CD14-positive monocyte (primary cell): ENCODE measurements at regions not wholly inside any gene's neighbourhood (a gene's known extent, or its start where the extent isn't known, plus 50 kb on each side); places are given as distances from the start of the nearest gene placed in this dataset.

Source experiments
- DNase-seq, 3 donors: peaks; one replicate each; pipeline ENCODE4 v3.0.0-alpha.2; 2011 to 2022
- H2AFZ ChIP-seq: 2 replicates; pipeline ENCODE4 v1.6.0; 2012; ENCODE audit warnings: mild to moderate bottlenecking, low read depth, low read length, inconsistent platforms; ENCODE audit not compliant: insufficient read depth, poor library complexity, severe bottlenecking
- H3K27ac ChIP-seq, 2 donors: 1 replicate in 1 of 2; 2 replicates in 1 of 2; pipeline ENCODE4 v1.5.1; 2012 to 2013; ENCODE audit warnings: low read length in 2 of 2, control low read depth in 1 of 2, inconsistent platforms in 1 of 2, low read depth in 1 of 2, mild to moderate bottlenecking in 1 of 2
- H3K27me3 ChIP-seq, 2 donors: one replicate each; pipeline versions ENCODE4 v1.6.0 to v1.6.1; 2011 to 2013; ENCODE audit warnings: low read length in 2 of 2; ENCODE audit not compliant: control insufficient read depth in 2 of 2, insufficient read depth in 2 of 2
- H3K36me3 ChIP-seq, 2 donors: replicated peaks in 1 of 2; 1 replicate in 1 of 2; 2 replicates in 1 of 2; pipeline versions ENCODE4 v1.5.1 to v1.6.1; 2012 to 2013; ENCODE audit warnings: low read length in 2 of 2, control low read depth in 1 of 2, inconsistent platforms in 1 of 2, mild to moderate bottlenecking in 1 of 2; ENCODE audit not compliant: insufficient read depth in 2 of 2, control insufficient read depth in 1 of 2
- H3K4me1 ChIP-seq, 2 donors: 1 replicate in 1 of 2; 2 replicates in 1 of 2; pipeline versions ENCODE4 v1.5.1 to v1.6.1; 2012 to 2013; ENCODE audit warnings: low read length in 2 of 2, control low read depth in 1 of 2, inconsistent platforms in 1 of 2, mild to moderate bottlenecking in 1 of 2, moderate library complexity in 1 of 2; ENCODE audit not compliant: insufficient read depth in 2 of 2, control insufficient read depth in 1 of 2
- H3K4me2 ChIP-seq: replicated peaks from 2 replicates; pipeline ENCODE3; 2012; ENCODE audit warnings: low read length, moderate library complexity, mild to moderate bottlenecking; ENCODE audit not compliant: poor library complexity, severe bottlenecking; ENCODE audit errors: extremely low read depth
- H3K4me3 ChIP-seq, 3 experiments: fragments of 200-600 bp in 1 of 3; sonication (generic) in 1 of 3; replicated peaks in 1 of 3; 1 replicate in 2 of 3; 2 replicates in 1 of 3; pipeline ENCODE4 v1.5.1; 2011 to 2013; ENCODE audit warnings: low read length in 3 of 3, mild to moderate bottlenecking in 3 of 3, control low read depth in 2 of 3, low read depth in 2 of 3, inconsistent platforms in 1 of 3, moderate library complexity in 1 of 3
- H3K79me2 ChIP-seq: 2 replicates; pipeline ENCODE4 v1.6.0; 2012; ENCODE audit warnings: mild to moderate bottlenecking, control low read depth, inconsistent platforms, low read length, moderate library complexity; ENCODE audit not compliant: insufficient read depth
- H3K9ac ChIP-seq: 2 replicates; pipeline ENCODE4 v1.6.0; 2017; ENCODE audit warnings: low read length, mild to moderate bottlenecking; ENCODE audit not compliant: insufficient read depth, poor library complexity, severe bottlenecking
- H3K9me3 ChIP-seq, 2 donors: replicated peaks in 1 of 2; 1 replicate in 1 of 2; 2 replicates in 1 of 2; pipeline versions ENCODE4 v1.5.1 to v1.6.1; 2012 to 2013; ENCODE audit warnings: low read length in 2 of 2, control low read depth in 1 of 2; ENCODE audit not compliant: control insufficient read depth in 1 of 2, insufficient read depth in 1 of 2
- H4K20me1 ChIP-seq: 2 replicates; pipeline ENCODE4 v1.6.0; 2012; ENCODE audit warnings: mild to moderate bottlenecking, low read length, control low read depth, moderate library complexity; ENCODE audit not compliant: insufficient read depth
- H3K27ac Mint-ChIP-seq, 7 donors: one replicate each; pipeline ENCODE4 v1.8.0; 2020; ENCODE audit warnings: mild to moderate bottlenecking in 7 of 7, mixed read lengths in 7 of 7, moderate library complexity in 6 of 7, inconsistent platforms in 2 of 7
- H3K27me3 Mint-ChIP-seq, 3 donors: one replicate each; pipeline ENCODE4 v1.8.0; 2021 to 2022; ENCODE audit warnings: low read depth in 3 of 3, mild to moderate bottlenecking in 3 of 3, mixed read lengths in 3 of 3, moderate library complexity in 3 of 3, inconsistent platforms in 1 of 3
- H3K36me3 Mint-ChIP-seq, 2 donors: one replicate each; pipeline ENCODE4 v1.8.0; 2020; ENCODE audit warnings: mixed read lengths in 2 of 2, inconsistent platforms in 1 of 2, mild to moderate bottlenecking in 1 of 2
- H3K4me1 Mint-ChIP-seq: one replicate; pipeline ENCODE4 v1.8.0; 2020; ENCODE audit warnings: mild to moderate bottlenecking, mixed read lengths
- H3K4me3 Mint-ChIP-seq, 2 donors: one replicate each; pipeline ENCODE4 v1.8.0; 2020; ENCODE audit warnings: mild to moderate bottlenecking in 2 of 2, mixed read lengths in 2 of 2, moderate library complexity in 1 of 2
- H3K9me3 Mint-ChIP-seq, 7 donors: one replicate each; pipeline ENCODE4 v1.8.0; 2020 to 2022; ENCODE audit warnings: mixed read lengths in 7 of 7, mild to moderate bottlenecking in 6 of 7, moderate library complexity in 6 of 7, inconsistent platforms in 2 of 7
- WGBS: methylation state at CpG from one replicate; pipeline ENCODE4 v1.1.5; 2013; ENCODE audit warnings: missing lambda C conversion rate; ENCODE audit not compliant: insufficient coverage; 5-methylcytosine and 5-hydroxymethylcytosine counted together
- intact Hi-C, 2 donors: fragments of 100-400 bp; cut with micrococcal nuclease; formaldehyde crosslinking; loops; one replicate each; pipeline versions ENCODE4 v1.15.0 to v1.15.1; 2023
- TF ChIP-seq, protein P1 (sequence below): fragments of 200-600 bp; IDR thresholded peaks from one replicate; pipeline ENCODE4 v1.8.0; 2022; ENCODE audit warnings: antibody characterized with exemption, mild to moderate bottlenecking

GRCh38 chr10:71135236-71135635, 77.1 kb upstream of the UNC5B start:
- Mint-ChIP-seq H3K27me3 (peaks cover 2 to 8% (median 3%) of the 10 kb centered on the region in 3 donors), H3K4me3 (no peak overlapping the region), H3K9me3 (peaks cover 0 to 2% (median 0%) of the 10 kb centered on the region in 7 donors), H3K36me3 (no peaks in the 10 kb centered on the region), H3K27ac (no peak overlapping the region), H3K4me1 (no peaks in the 10 kb centered on the region)
- Histone ChIP-seq H3K4me1 (no peaks in the 10 kb centered on the region), H4K20me1 (no peaks in the 10 kb centered on the region), H2AFZ (no peak overlapping the region), H3K27me3 (no peaks in the 10 kb centered on the region), H3K4me2 (no peak overlapping the region), H3K4me3 (no peak overlapping the region), H3K27ac (no peak overlapping the region), H3K79me2 (no peaks in the 10 kb centered on the region), H3K9ac (no peak overlapping the region), H3K36me3 (no peaks in the 10 kb centered on the region), H3K9me3 (no peaks in the 10 kb centered on the region)
- TF ChIP-seq, protein P1, sequence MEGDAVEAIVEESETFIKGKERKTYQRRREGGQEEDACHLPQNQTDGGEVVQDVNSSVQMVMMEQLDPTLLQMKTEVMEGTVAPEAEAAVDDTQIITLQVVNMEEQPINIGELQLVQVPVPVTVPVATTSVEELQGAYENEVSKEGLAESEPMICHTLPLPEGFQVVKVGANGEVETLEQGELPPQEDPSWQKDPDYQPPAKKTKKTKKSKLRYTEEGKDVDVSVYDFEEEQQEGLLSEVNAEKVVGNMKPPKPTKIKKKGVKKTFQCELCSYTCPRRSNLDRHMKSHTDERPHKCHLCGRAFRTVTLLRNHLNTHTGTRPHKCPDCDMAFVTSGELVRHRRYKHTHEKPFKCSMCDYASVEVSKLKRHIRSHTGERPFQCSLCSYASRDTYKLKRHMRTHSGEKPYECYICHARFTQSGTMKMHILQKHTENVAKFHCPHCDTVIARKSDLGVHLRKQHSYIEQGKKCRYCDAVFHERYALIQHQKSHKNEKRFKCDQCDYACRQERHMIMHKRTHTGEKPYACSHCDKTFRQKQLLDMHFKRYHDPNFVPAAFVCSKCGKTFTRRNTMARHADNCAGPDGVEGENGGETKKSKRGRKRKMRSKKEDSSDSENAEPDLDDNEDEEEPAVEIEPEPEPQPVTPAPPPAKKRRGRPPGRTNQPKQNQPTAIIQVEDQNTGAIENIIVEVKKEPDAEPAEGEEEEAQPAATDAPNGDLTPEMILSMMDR: no peak
- 100% methylated on average over 3 of the region's 3 CpGs for WGBS
- intact Hi-C loops: no loop called here
- DNase-seq: no peak

- H3K36me3 ChIP-seq: no peaks in the 10 kb centered on the region
- no peak overlapping the region for H3K27ac ChIP-seq
- no peak overlapping the region for H3K4me3 ChIP-seq
- DNase-seq: no peak
- Mint-ChIP-seq H3K27ac (no peak overlapping the region), H3K9me3 (peaks cover 0 to 2% (median 0%) of the 10 kb centered on the region in 7 donors), H3K4me1 (no peaks in the 10 kb centered on the region), H3K36me3 (no peaks in the 10 kb centered on the region), H3K4me3 (no peak overlapping the region), H3K27me3 (peaks cover 2 to 8% (median 7%) of the 10 kb centered on the region in 3 donors)
- H3K79me2 ChIP-seq: no peaks in the 10 kb centered on the region
- no peaks in the 10 kb centered on the region for H3K27me3 ChIP-seq
- no peak overlapping the region for H3K4me2 ChIP-seq
- no peaks in the 10 kb centered on the region for H4K20me1 ChIP-seq
- no peak overlapping the region for H2AFZ ChIP-seq
- intact Hi-C loops: no loop called here
- H3K9ac ChIP-seq: no peak overlapping the region
- no peaks in the 10 kb centered on the region for H3K9me3 ChIP-seq
- TF ChIP-seq, protein P1: no peak
- 90% methylated on average over 2 of the region's 8 CpGs for WGBS
- no peaks in the 10 kb centered on the region for H3K4me1 ChIP-seq
These were observed 76.2 kb upstream of the UNC5B start for GRCh38 chr10:71136036-71136721.
